Fibroblast of the aortic adventitia (primary cell): ENCODE measurements at regions not wholly inside any gene's neighbourhood (a gene's known extent, or its start where the extent isn't known, plus 50 kb on each side); places are given as distances from the start of the nearest gene placed in this dataset.
"Not testable (repeated sequence)": the region's sequence is repeated elsewhere in the genome, so short reads cannot be mapped to it uniquely, and the experiment has no call there.

ENCODE experiments used
- DNase-seq: peaks from one replicate; pipeline ENCODE4 v3.0.0-alpha.2; 2010; ENCODE audit warnings: low read depth
- H3K4me3 ChIP-seq: 2 replicates; pipeline ENCODE4 v1.5.1; 2011; ENCODE audit warnings: low read depth, mild to moderate bottlenecking, control low read depth, low read length, moderate library complexity
- CTCF ChIP-seq: IDR thresholded peaks from 2 replicates; pipeline ENCODE4 v1.5.1; 2011; ENCODE audit warnings: mild to moderate bottlenecking, low read length, control low read depth, inconsistent platforms; ENCODE audit not compliant: insufficient read depth

DNA sequence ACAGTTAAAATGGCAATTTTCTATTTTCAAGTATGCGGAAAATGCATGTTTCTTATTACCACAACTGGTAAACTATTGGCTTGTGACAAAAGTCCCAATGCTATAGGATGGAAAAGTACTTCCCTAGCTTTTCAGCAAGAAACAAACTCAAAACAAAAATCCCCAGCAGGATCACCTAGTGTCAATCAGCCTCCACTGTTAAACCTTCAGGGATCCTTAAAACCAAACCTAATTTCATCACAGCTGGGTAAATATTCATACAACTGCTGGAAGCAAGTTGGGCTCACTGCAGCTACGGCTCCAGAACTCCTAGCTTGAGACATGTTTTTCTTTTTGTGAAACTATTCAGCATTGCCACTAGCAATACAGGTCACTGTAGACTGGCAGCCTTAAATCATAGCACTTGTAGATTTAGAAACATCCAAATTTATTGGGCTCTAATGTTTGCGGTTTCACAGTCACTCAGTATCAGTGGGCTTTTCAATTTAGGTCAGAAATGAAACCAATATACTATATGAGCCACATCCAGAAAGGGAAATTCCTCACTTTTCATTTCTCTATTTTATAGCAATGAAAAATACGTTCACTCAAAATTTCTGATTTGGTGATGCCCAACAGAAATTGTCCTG lies 145.2 kb upstream of the ANK3 start:
- DNase-seq = no peak
- no peak overlapping the region for H3K4me3 ChIP-seq
- TF ChIP-seq CTCF = no peak

DNA sequence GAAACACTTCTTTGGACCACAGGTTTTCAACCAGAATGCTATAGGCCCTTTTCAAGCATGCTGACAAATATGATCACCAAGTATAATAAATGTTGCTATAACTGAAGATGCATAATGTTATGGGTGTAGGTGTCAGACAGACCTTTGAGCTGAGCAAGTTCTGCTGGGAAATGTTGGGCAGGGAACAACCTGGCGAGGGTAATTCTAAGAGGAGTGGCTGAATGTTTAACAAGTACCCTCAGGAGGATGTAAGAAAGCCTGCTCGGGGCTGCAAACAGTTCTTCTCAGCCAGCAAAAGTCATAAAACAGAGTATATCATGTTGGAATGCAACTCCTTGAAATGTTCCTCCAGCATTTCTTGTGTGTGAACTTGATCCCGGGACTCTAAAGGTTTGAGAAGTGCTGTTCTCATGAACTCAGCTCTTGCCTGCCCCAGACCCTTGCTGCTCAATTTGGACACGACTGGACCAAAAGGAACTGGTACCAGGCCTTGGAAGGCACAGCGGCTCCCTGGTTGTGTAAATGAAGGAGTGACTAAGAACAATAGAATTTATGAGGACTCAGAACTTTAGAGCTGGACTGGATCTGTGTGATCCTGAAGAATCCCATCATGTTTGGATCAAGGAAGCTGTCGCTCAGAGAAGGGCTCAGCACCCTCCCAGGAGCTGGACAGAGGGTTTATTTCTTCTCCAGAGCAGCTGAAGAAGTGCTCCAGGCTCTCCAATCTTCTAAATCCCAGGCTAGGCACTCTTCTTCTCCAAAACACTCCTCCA lies 143.2 kb upstream of the ANK3 start:
- DNase-seq = no peak
- no peak for TF ChIP-seq CTCF
- H3K4me3 ChIP-seq = no peak overlapping the region

DNA sequence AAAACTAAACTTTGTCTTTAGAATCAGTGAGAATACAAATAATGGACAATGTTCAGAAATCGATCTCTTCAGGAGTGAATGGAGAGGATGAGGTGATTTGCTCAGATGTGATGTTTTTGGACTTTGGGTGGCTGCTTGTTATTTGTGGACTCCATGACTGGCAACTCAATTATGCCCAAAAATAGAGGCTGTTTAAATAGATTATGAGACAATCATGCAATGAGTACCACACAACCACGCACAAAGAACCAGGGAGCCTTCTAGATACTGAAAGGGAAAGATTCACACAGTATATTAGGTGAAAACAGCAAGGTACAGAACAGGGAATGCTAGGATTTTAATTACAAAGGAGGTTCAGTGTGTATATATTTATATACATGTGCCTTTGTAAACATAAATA lies 141.3 kb upstream of the ANK3 start:
- no peak for DNase-seq
- TF ChIP-seq CTCF = no peak
- no peak overlapping the region for H3K4me3 ChIP-seq

- no peak for TF ChIP-seq CTCF
- no peak for DNase-seq
- no peak overlapping the region for H3K4me3 ChIP-seq
Measured at GRCh38 chr10:60527676-60528075, 138.0 kb upstream of the ANK3 start.

- no peak for TF ChIP-seq CTCF
- no peak overlapping the region for H3K4me3 ChIP-seq
- peak; percentile 8 for DNase-seq
Measured at GRCh38 chr10:60525716-60526585, 136.3 kb upstream of the ANK3 start.

DNA sequence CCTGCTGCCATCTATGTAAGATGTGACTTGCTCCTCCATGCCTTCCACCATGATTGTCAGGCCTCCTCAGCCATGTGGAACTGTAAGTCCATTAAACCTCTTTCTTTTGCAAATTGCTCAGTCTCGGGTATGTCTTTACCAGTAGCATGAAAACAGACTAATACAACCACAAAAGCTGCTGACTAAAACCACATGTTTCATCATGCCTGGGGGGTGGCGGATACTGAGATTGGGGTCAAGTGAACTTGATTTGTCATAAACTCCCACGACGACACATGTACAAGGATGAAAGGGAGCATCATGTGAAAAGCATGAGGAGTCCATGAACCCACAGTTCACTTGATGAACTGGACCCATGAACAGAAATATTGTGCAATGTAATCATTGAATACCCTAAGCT lies 134.9 kb upstream of the ANK3 start:
- H3K4me3 ChIP-seq = no peak overlapping the region
- TF ChIP-seq CTCF = no peak
- peak; percentile 28 for DNase-seq

DNA sequence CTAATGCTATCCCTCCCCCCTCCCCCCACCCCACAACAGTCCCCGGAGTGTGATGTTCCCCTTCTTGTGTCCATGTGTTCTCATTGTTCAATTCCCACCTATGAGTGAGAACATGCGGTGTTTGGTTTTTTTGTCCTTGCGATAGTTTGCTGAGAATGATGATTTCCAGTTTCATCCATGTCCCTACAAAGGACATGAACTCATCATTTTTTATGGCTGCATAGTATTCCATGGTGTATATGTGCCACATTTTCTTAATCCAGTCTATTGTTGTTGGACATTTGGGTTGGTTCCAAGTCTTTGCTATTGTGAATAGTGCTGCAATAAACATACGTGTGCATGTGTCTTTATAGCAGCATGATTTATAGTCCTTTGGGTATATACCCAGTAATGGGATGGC lies 133.7 kb upstream of the ANK3 start:
- not testable (repeated sequence) for DNase-seq, H3K4me3 ChIP-seq
